IMR-90 (cell line): ENCODE measurements at regions not wholly inside any gene's neighbourhood (a gene's known extent, or its start where the extent isn't known, plus 50 kb on each side); places are given as distances from the start of the nearest gene placed in this dataset.

Experiments used
- CHD1 ChIP-seq: IDR thresholded peaks from 2 replicates; pipeline ENCODE4 v1.6.1; 2012; ENCODE audit warnings: low read depth, low read length, improper control_type of control experiment
- FOS ChIP-seq: fragments of 150-350 bp; IDR thresholded peaks from 2 replicates; pipeline ENCODE4 v1.6.1; 2016; ENCODE audit warnings: low read depth, low read length
- MAFK ChIP-seq: IDR thresholded peaks from 2 replicates; pipeline ENCODE4 v1.6.1; 2012; ENCODE audit warnings: low read depth, low read length, improper control_type of control experiment
- MAZ ChIP-seq: IDR thresholded peaks from 2 replicates; pipeline ENCODE4 v1.6.1; 2012; ENCODE audit warnings: low read depth, mild to moderate bottlenecking, low read length, improper control_type of control experiment, moderate library complexity, borderline replicate concordance
- NFE2L2 ChIP-seq: fragments of 150-350 bp; IDR thresholded peaks from 2 replicates; pipeline ENCODE4 v1.6.1; 2016; ENCODE audit warnings: low read depth, mild to moderate bottlenecking, low read length
- RAD21 ChIP-seq: IDR thresholded peaks from 2 replicates; pipeline ENCODE4 v1.6.1; 2012; ENCODE audit warnings: low read length, improper control_type of control experiment
- RCOR1 ChIP-seq: IDR thresholded peaks from 2 replicates; pipeline ENCODE4 v1.6.1; 2012; ENCODE audit warnings: mild to moderate bottlenecking, low read length, improper control_type of control experiment; ENCODE audit not compliant: insufficient replicate concordance
- SMC3 ChIP-seq: fragments of 150-350 bp; IDR thresholded peaks from 2 replicates; pipeline ENCODE4 v1.6.1; 2016; ENCODE audit warnings: low read depth, mild to moderate bottlenecking, antibody characterized with exemption, low read length, moderate library complexity
- TF ChIP-seq, protein P1 (sequence below): conservative IDR thresholded peaks from 2 replicates; pipeline ENCODE4 v1.5.1; 2012; ENCODE audit warnings: mild to moderate bottlenecking, low read depth, low read length, improper control_type of control experiment

DNA sequence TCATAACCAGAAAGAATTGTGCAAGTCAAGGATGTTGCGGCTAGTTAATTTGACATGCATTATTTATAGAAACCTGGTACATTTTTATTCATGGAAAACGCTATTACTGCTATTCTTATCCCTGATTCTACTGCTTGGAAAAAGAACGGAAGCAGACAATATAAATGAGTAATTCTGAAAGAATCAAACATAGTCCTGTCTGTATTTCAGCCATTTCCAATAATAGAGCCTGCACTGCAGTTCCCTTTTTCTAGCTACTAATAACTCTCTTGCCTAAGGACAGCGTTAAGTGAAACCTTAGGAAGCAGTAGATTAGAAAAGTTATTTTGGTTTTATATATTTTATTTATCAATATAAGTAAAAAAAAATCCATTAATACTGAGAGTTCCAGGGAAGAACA, 414.9 kb downstream of the CYLC2 start:
- TF ChIP-seq, protein P1, sequence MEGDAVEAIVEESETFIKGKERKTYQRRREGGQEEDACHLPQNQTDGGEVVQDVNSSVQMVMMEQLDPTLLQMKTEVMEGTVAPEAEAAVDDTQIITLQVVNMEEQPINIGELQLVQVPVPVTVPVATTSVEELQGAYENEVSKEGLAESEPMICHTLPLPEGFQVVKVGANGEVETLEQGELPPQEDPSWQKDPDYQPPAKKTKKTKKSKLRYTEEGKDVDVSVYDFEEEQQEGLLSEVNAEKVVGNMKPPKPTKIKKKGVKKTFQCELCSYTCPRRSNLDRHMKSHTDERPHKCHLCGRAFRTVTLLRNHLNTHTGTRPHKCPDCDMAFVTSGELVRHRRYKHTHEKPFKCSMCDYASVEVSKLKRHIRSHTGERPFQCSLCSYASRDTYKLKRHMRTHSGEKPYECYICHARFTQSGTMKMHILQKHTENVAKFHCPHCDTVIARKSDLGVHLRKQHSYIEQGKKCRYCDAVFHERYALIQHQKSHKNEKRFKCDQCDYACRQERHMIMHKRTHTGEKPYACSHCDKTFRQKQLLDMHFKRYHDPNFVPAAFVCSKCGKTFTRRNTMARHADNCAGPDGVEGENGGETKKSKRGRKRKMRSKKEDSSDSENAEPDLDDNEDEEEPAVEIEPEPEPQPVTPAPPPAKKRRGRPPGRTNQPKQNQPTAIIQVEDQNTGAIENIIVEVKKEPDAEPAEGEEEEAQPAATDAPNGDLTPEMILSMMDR, result no peak
- TF ChIP-seq RAD21, result no peak
- no peak for TF ChIP-seq MAZ
- no peak for TF ChIP-seq NFE2L2
- TF ChIP-seq CHD1, result no peak
- TF ChIP-seq RCOR1, result no peak
- no peak for TF ChIP-seq SMC3
- no peak for TF ChIP-seq MAFK
- TF ChIP-seq FOS, result no peak
